GM23248 (cell line): ENCODE measurements at regions not wholly inside any gene's neighbourhood (a gene's known extent, or its start where the extent isn't known, plus 50 kb on each side); places are given as distances from the start of the nearest gene placed in this dataset.

Experiments
- EZH2 ChIP-seq: fragments of 200-600 bp; sonication (generic); IDR thresholded peaks from 2 replicates; pipeline ENCODE4 v1.6.1; 2018; ENCODE audit warnings: antibody characterized with exemption, mild to moderate bottlenecking; ENCODE audit not compliant: insufficient read depth, poor library complexity, severe bottlenecking
- EZH2phosphoT487 ChIP-seq: fragments of 200-600 bp; sonication (generic); IDR thresholded peaks from 2 replicates; pipeline ENCODE4 v1.6.1; 2018; ENCODE audit warnings: antibody characterized with exemption, moderate library complexity, mild to moderate bottlenecking, low read depth; ENCODE audit not compliant: insufficient read depth

GRCh38 chr7:42661312-42661711, 250.6 kb downstream of the C7orf25 start:
- TF ChIP-seq EZH2phosphoT487 (no peak), EZH2 (no peak)
